Nephron (organoid): ENCODE measurements at regions not wholly inside any gene's neighbourhood (a gene's known extent, or its start where the extent isn't known, plus 50 kb on each side); places are given as distances from the start of the nearest gene placed in this dataset.

ENCODE experiments used
- H3K27ac Mint-ChIP-seq, 3 experiments: 2 replicates each; pipeline ENCODE4 v1.8.0; 2020; ENCODE audit warnings: mixed read lengths in 3 of 3, mild to moderate bottlenecking in 2 of 3, moderate library complexity in 1 of 3
- H3K27me3 Mint-ChIP-seq: 2 replicates; pipeline ENCODE4 v1.8.0; 2021; ENCODE audit warnings: low read depth, mild to moderate bottlenecking, moderate library complexity, mixed read lengths
- H3K36me3 Mint-ChIP-seq: 2 replicates; pipeline ENCODE4 v1.8.0; 2020; ENCODE audit warnings: low read depth, mixed read lengths
- H3K4me1 Mint-ChIP-seq: 2 replicates; pipeline ENCODE4 v1.8.0; 2020; ENCODE audit warnings: mixed read lengths
- H3K4me3 Mint-ChIP-seq, 3 experiments: 2 replicates each; pipeline ENCODE4 v1.8.0; 2020; ENCODE audit warnings: mild to moderate bottlenecking in 3 of 3, mixed read lengths in 3 of 3, moderate library complexity in 2 of 3
- H3K9me3 Mint-ChIP-seq: 2 replicates; pipeline ENCODE4 v1.8.0; 2020; ENCODE audit warnings: mixed read lengths
- CTCF ChIP-seq, 3 experiments: fragments of 200-600 bp; sonication (generic); IDR thresholded peaks; one replicate each; pipeline ENCODE4 v1.5.0; 2021; ENCODE audit warnings: antibody characterized with exemption in 3 of 3; ENCODE audit not compliant: unreplicated experiment in 3 of 3

DNA sequence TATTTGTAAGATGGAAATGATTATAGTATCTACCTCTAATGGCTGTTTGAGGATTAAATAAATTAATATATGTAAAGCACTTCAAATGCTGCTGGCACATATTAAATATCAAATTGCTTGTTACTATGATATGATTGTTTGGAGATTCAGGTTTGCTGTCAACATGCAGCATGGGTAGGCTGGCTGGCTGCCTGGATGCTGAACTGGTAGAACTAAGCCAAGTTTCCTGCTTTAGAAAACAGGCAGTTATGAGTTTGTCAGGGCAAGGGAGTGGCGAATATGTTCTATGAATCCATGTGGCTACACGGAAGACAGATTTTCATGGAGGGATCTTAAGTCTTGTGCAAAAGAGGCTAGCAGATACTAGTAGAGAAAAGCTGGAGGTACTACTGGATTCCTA is 239.6 kb downstream of the GBA3 start:
- no peak overlapping the region for H3K4me3 Mint-ChIP-seq
- TF ChIP-seq CTCF (IDR thresholded peaks at IDR 0.05; ENCODE audit: unreplicated experiment in 3 of 3): no peak
- H3K27ac Mint-ChIP-seq: no peak overlapping the region
- no peaks in the 10 kb centered on the region for H3K4me1 Mint-ChIP-seq
- no peaks in the 10 kb centered on the region for H3K27me3 Mint-ChIP-seq
- H3K9me3 Mint-ChIP-seq: peaks cover 2% of the 10 kb centered on the region
- H3K36me3 Mint-ChIP-seq: no peaks in the 10 kb centered on the region

DNA sequence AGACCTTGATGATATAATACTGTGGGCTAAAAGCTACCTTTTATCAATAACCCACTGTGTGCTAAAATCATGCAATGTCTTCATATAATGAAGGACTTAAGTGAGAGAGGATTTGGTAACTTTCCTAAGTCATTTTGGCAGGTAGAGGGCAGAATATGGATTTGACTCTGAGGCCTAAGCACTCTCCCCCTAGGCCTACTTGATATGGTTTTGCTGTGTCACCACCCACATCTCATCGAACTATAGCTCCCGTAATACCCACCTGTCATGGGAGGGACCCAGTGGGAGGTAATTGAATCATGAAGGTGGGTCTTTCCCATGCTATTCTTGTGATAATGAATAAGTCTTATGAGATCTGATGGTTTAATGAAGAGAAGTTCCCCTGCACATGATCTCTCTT is 229.7 kb downstream of the GBA3 start:
- no peak for TF ChIP-seq CTCF (IDR thresholded peaks at IDR 0.05; ENCODE audit: unreplicated experiment in 3 of 3)
- Mint-ChIP-seq H3K36me3 (no peaks in the 10 kb centered on the region), H3K4me3 (no peak overlapping the region), H3K27ac (no peak overlapping the region), H3K27me3 (no peaks in the 10 kb centered on the region), H3K4me1 (no peaks in the 10 kb centered on the region), H3K9me3 (peaks cover 5% of the 10 kb centered on the region)

- Mint-ChIP-seq H3K27ac (no peak overlapping the region), H3K4me3 (no peak overlapping the region), H3K4me1 (no peaks in the 10 kb centered on the region), H3K27me3 (no peaks in the 10 kb centered on the region), H3K9me3 (peaks cover 5% of the 10 kb centered on the region), H3K36me3 (no peaks in the 10 kb centered on the region)
- TF ChIP-seq CTCF (IDR thresholded peaks at IDR 0.05; ENCODE audit: unreplicated experiment in 3 of 3): no peak
Measured at GRCh38 chr4:22921936-22922335, 229.2 kb downstream of the GBA3 start.

GRCh38 chr4:22911285-22911684 is 218.5 kb downstream of the GBA3 start:
- H3K4me3 Mint-ChIP-seq: no peak overlapping the region
- no peaks in the 10 kb centered on the region for H3K27me3 Mint-ChIP-seq
- H3K4me1 Mint-ChIP-seq: no peaks in the 10 kb centered on the region
- no peak overlapping the region for H3K27ac Mint-ChIP-seq
- no peaks in the 10 kb centered on the region for H3K36me3 Mint-ChIP-seq
- no peaks in the 10 kb centered on the region for H3K9me3 Mint-ChIP-seq
- no peak for TF ChIP-seq CTCF (IDR thresholded peaks at IDR 0.05; ENCODE audit: unreplicated experiment in 3 of 3)

DNA sequence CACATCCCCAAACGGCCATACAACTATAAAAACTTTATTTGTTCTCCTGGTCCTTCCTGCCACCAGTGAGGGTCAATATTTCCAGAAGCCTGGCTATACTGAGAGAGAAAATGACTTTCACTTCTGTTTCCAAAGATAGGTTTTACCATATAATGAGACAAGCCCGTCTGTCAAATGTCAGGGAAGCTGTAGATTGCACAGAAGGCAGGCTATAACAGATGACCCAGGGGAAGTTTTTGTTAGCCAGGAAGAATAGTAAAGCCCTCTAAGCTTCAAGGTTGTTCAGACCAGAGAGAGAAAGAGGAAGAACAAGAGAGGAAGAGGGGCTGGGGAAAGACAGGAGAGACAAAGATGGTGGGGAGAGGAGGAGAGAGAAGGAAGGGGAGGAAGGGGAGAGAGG is 217.5 kb downstream of the GBA3 start:
- no peak for TF ChIP-seq CTCF (IDR thresholded peaks at IDR 0.05; ENCODE audit: unreplicated experiment in 3 of 3)
- Mint-ChIP-seq H3K4me1 (no peaks in the 10 kb centered on the region), H3K36me3 (no peaks in the 10 kb centered on the region), H3K27ac (no peak overlapping the region), H3K27me3 (no peaks in the 10 kb centered on the region), H3K9me3 (no peaks in the 10 kb centered on the region), H3K4me3 (no peak overlapping the region)

- H3K27me3 Mint-ChIP-seq: no peaks in the 10 kb centered on the region
- no peak overlapping the region for H3K27ac Mint-ChIP-seq
- no peaks in the 10 kb centered on the region for H3K9me3 Mint-ChIP-seq
- peaks cover under 1% of the 10 kb centered on the region for H3K4me1 Mint-ChIP-seq
- no peak overlapping the region for H3K4me3 Mint-ChIP-seq
- TF ChIP-seq CTCF (IDR thresholded peaks at IDR 0.05; ENCODE audit: unreplicated experiment in 3 of 3): no peak
- no peaks in the 10 kb centered on the region for H3K36me3 Mint-ChIP-seq
Measured at GRCh38 chr4:22906045-22906444, 213.3 kb downstream of the GBA3 start.
